Left lobe of liver (tissue), 2 donors: ENCODE measurements at regions not wholly inside any gene's neighbourhood (a gene's known extent, or its start where the extent isn't known, plus 50 kb on each side); places are given as distances from the start of the nearest gene placed in this dataset.

ENCODE experiments used
- ATAC-seq: fragments of 200-7000 bp; cut with Tn5 transposase; one replicate; pipeline ENCODE4 v1.9.1; 2020; ENCODE audit warnings: mild to moderate bottlenecking, moderate library complexity
- DNase-seq: peaks from one replicate; pipeline ENCODE4 v3.0.0-alpha.2; 2020; ENCODE audit warnings: low spot score
- donor health status: DM: no; HTN: no; CAD: no; lungs with moderate emphysema.
- donor health status: DM: no; HTN: yes; CAD: no.

GRCh38 chr6:168158980-168159349 is 80.0 kb upstream of the FRMD1 start:
- ATAC-seq (no peak), DNase-seq (no peak)

- no peak for DNase-seq
Observed at GRCh38 chr6:168158213-168158979, 79.4 kb upstream of the FRMD1 start.

GRCh38 chr6:168157272-168158212 is 78.5 kb upstream of the FRMD1 start:
- DNase-seq (no peak), ATAC-seq (no peak)

More at GRCh38 chr6:168158213-168158979, 79.4 kb upstream of the FRMD1 start:
- ATAC-seq = peak; percentile 46

GRCh38 chr6:168156742-168157265 is 77.8 kb upstream of the FRMD1 start:
- ATAC-seq = no peak
- DNase-seq = no peak

GRCh38 chr6:168155821-168156741 is 77.1 kb upstream of the FRMD1 start:
- ATAC-seq (no peak), DNase-seq (no peak)

GRCh38 chr6:168155193-168155592 is 76.2 kb upstream of the FRMD1 start:
- no peak for DNase-seq

GRCh38 chr6:168154263-168154917 is 75.4 kb upstream of the FRMD1 start:
- DNase-seq = peak; percentile 62
- peak; percentile 89 for ATAC-seq

More at GRCh38 chr6:168155193-168155592, 76.2 kb upstream of the FRMD1 start:
- no peak for ATAC-seq

- no peak for DNase-seq
Observed at GRCh38 chr6:168153553-168153952, 74.5 kb upstream of the FRMD1 start.

GRCh38 chr6:168152980-168153379 is 74.0 kb upstream of the FRMD1 start:
- ATAC-seq (no peak), DNase-seq (no peak)

More at GRCh38 chr6:168153553-168153952, 74.5 kb upstream of the FRMD1 start:
- ATAC-seq = no peak

- DNase-seq (no peak), ATAC-seq (no peak)
Observed at GRCh38 chr6:168152306-168152963, 73.4 kb upstream of the FRMD1 start.

- DNase-seq (no peak), ATAC-seq (peak; percentile 76)
Observed at GRCh38 chr6:168150551-168151320, 71.7 kb upstream of the FRMD1 start.

- ATAC-seq (no peak), DNase-seq (no peak)
Observed at GRCh38 chr6:168149015-168149414, 70.0 kb upstream of the FRMD1 start.

GRCh38 chr6:168148231-168148849 is 69.3 kb upstream of the FRMD1 start:
- DNase-seq (peak; percentile 6), ATAC-seq (no peak)

GRCh38 chr6:168147205-168147738 is 68.3 kb upstream of the FRMD1 start:
- no peak for ATAC-seq
- DNase-seq = no peak

GRCh38 chr6:168145747-168146596 is 67.0 kb upstream of the FRMD1 start:
- DNase-seq = peak; percentile 40

GRCh38 chr6:168139121-168139520 is 60.1 kb upstream of the FRMD1 start:
- ATAC-seq (no peak), DNase-seq (peak; percentile 32)

More at GRCh38 chr6:168145747-168146596, 67.0 kb upstream of the FRMD1 start:
- ATAC-seq = peak; percentile 63

GRCh38 chr6:168138436-168138835 is 59.4 kb upstream of the FRMD1 start:
- ATAC-seq = no peak
- peak; percentile 14 for DNase-seq
